ENCODE measurements at regions not wholly inside any gene's neighbourhood (a gene's known extent, or its start where the extent isn't known, plus 50 kb on each side); places are given as distances from the start of the nearest gene placed in this dataset.

GRCh38 chr2:128380061-128380889 lies 61.6 kb upstream of the HS6ST1 start:
- DNase-seq (ENCODE audit: low spot score), result no peak

- no peak for DNase-seq (ENCODE audit: low spot score)
Observed at GRCh38 chr2:128380961-128381938, 62.6 kb upstream of the HS6ST1 start.

GRCh38 chr2:128384446-128384845 lies 65.8 kb upstream of the HS6ST1 start:
- DNase-seq (ENCODE audit: low spot score), result no peak

- no peak for DNase-seq (ENCODE audit: low spot score)
Observed at GRCh38 chr2:128384956-128385355, 66.3 kb upstream of the HS6ST1 start.

- DNase-seq (ENCODE audit: low spot score), result no peak
Observed at GRCh38 chr2:128385365-128385764, 66.7 kb upstream of the HS6ST1 start.

- DNase-seq (ENCODE audit: low spot score), result no peak
Observed at GRCh38 chr2:128386066-128386465, 67.4 kb upstream of the HS6ST1 start.

GRCh38 chr2:128388499-128388941 lies 69.9 kb upstream of the HS6ST1 start:
- no peak for DNase-seq (ENCODE audit: low spot score)

GRCh38 chr2:128389388-128390086 lies 70.9 kb upstream of the HS6ST1 start:
- DNase-seq (ENCODE audit: low spot score), result no peak

GRCh38 chr2:128390256-128390990 lies 71.8 kb upstream of the HS6ST1 start:
- no peak for DNase-seq (ENCODE audit: low spot score)

- DNase-seq (ENCODE audit: low spot score), result no peak
Observed at GRCh38 chr2:128390991-128391630, 72.4 kb upstream of the HS6ST1 start.

GRCh38 chr2:128391679-128392078 lies 73.0 kb upstream of the HS6ST1 start:
- DNase-seq (ENCODE audit: low spot score), result no peak

GRCh38 chr2:128392207-128392606 lies 73.5 kb upstream of the HS6ST1 start:
- DNase-seq (ENCODE audit: low spot score), result no peak

- no peak for DNase-seq (ENCODE audit: low spot score)
Observed at GRCh38 chr2:128394007-128394730, 75.5 kb upstream of the HS6ST1 start.

GRCh38 chr2:128395196-128395595 lies 76.5 kb upstream of the HS6ST1 start:
- DNase-seq (ENCODE audit: low spot score), result no peak

- no peak for DNase-seq (ENCODE audit: low spot score)
Observed at GRCh38 chr2:128395640-128396499, 77.2 kb upstream of the HS6ST1 start.

- DNase-seq (ENCODE audit: low spot score), result no peak
Observed at GRCh38 chr2:128396500-128396891, 77.8 kb upstream of the HS6ST1 start.

GRCh38 chr2:128396946-128397345 lies 78.3 kb upstream of the HS6ST1 start:
- DNase-seq (ENCODE audit: low spot score), result no peak

- DNase-seq (ENCODE audit: low spot score), result no peak
Observed at GRCh38 chr2:128399256-128399655, 80.6 kb upstream of the HS6ST1 start.

- DNase-seq (ENCODE audit: low spot score), result no peak
Observed at GRCh38 chr2:128399690-128400291, 81.1 kb upstream of the HS6ST1 start.
